NCI-H2227 (cell line): ENCODE measurements at regions not wholly inside any gene's neighbourhood (a gene's known extent, or its start where the extent isn't known, plus 50 kb on each side); places are given as distances from the start of the nearest gene placed in this dataset.
"Not testable (repeated sequence)": the region's sequence is repeated elsewhere in the genome, so short reads cannot be mapped to it uniquely, and the experiment has no call there.

Experiments
- DNase-seq: peaks from one replicate; lab custom pipeline; 2025; ENCODE audit not compliant: unreplicated experiment; lab: John Stamatoyannopoulos, UW

GRCh38 chrX:110965409-110966090, 130.4 kb upstream of the PAK3 start:
- no peak for DNase-seq

GRCh38 chrX:110964786-110965185, 131.2 kb upstream of the PAK3 start:
- no peak for DNase-seq

DNA sequence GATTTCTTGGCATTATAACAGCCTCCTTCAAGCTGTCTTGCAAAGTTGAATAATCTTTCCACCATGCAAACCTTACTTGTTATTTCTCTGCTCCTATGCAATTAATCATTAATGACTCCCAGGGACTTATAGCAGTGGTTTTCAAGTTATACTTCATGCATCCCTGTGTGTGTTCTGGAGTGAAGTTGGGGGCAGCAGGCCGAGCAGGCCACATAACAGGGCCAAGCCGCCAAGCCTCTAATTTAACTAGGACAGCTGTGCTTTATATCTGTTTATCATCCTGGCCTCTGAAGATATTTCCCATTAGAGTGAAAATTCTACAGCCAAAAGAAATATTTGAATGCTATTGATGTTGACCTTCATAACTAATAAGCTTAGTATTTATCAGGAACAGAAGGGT, 133.5 kb upstream of the PAK3 start:
- no peak for DNase-seq

DNA sequence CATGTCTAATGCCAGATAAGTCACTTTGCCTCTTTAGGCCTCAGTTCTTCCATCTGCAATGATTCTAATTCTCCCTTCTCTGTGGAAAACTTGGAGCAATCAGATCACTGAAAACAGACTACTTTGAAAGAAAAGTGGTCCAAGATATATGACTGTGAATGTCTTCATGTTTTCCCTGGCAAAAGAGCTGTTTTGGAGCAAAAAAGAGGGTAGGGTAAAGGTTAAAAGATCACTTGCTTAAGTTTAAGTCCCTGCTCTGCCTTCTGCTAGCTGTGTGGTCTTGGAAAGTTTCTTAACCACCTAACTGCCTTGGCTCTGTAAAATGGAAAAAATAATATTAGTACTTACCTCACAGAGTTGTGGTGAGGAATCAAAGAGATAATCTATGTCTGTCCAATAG, 140.3 kb upstream of the PAK3 start:
- no peak for DNase-seq

- DNase-seq: no peak
Measured at GRCh38 chrX:110954428-110955100, 141.4 kb upstream of the PAK3 start.

GRCh38 chrX:110951472-110952269, 144.3 kb upstream of the PAK3 start:
- no peak for DNase-seq

DNA sequence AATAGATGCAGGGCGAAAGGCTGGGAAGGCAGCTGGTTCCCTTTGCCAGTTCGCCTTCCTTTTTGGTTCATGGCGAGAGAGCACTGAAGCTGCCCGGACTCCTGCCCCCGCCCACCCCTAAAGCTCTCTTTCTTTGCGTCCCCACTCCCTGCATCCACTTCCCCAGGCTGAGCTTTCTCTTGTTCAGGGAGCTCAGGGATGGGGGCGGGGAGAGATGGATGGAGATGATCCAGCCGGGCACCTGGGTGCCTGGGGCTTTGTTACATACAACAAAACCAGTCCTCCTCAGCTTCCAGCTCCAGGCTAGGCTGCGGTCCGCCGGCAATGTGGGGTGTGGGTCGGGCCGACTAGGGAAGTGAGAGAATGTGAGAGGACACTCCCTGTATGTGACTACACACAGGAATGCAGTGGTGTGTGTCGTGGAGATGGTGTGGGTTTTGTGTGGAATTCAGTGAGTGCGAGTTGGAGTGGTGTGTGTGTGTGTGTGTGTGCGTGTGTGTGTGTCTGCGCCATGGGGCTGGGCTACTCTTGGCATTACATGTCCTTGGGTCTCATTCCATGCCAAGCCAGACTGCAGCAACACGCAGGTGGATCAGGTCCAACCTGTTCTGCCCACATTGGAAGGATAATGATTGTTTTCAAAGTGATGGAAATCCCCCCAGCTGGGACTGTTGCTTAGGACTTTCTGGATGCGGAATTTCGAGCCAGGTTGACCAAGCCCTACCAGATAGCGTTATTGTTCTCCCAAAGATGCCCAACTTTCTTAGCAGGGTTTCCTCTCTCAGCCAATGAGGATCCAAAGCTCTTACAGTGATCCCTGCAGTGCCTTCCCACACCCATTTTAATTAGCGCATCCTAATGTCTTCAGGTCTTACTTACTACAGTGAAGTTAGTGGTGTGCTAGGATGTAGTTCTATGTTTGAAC, 149.4 kb upstream of the CHRDL1 start:
- peak; percentile 45 for DNase-seq

- peak; percentile 70 for DNase-seq
Measured at GRCh38 chrX:110944311-110944750, 148.7 kb upstream of the CHRDL1 start.

- DNase-seq: no peak
Measured at GRCh38 chrX:110941906-110942305, 146.3 kb upstream of the CHRDL1 start.

- DNase-seq: no peak
Measured at GRCh38 chrX:110938977-110939732, 143.5 kb upstream of the CHRDL1 start.

DNA sequence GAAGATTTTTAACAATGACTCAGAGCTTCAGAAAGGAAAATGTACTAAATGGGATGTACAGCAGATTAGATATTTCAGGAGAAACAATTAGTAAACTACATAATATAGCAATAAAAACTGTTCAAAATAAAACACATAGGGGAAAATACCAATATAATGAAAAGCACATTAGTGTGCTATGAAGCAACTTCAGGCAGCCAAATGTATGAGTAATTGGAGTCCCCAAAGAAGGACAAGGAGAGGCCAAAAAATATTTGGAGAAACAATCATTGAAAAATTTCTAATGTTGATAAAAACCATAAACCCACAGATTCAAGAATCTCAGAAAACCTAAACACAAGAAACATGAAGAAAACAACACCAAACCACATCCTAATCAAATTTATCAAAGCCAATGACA, 129.3 kb upstream of the CHRDL1 start:
- no peak for DNase-seq

DNA sequence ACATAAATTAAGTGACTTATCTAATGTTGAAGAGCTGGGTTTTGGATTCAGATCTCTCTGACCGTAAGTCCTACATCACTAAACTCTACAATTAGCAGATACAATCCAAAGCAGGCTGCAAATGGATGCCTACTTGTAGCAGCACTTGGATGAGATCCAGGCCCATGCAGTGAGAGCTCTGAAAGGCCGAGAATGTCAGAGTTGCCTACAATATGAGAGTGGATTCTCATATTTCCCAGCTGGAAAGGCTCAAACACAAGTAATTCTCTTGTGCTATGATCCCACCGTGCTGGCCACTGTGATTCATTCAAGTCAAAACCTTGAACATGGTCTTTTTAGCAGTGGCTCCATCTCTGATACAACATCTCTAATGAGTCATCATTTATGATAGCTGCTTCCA, 125.4 kb upstream of the CHRDL1 start:
- no peak for DNase-seq

DNA sequence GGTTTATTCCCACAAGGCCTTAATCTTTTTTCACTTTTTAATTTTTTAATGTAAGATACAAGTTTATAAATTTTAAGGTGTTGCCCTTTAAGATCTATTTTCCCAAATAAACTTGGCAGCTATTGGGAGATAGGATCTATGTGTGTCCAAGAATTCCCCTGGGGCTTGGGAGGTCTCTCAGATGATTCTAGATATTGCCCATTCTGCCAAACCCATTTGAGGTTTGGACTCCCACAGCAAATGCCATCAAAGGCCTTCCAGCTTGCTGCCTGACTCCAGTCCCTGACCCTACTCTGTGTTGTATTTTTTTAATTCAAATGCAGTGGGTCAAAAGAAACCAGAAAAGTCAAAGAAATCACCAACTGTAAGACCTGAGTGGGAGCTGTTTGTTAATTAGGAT, 120.0 kb upstream of the CHRDL1 start:
- no peak for DNase-seq

GRCh38 chrX:110915111-110915510, 119.5 kb upstream of the CHRDL1 start:
- DNase-seq: no peak

DNA sequence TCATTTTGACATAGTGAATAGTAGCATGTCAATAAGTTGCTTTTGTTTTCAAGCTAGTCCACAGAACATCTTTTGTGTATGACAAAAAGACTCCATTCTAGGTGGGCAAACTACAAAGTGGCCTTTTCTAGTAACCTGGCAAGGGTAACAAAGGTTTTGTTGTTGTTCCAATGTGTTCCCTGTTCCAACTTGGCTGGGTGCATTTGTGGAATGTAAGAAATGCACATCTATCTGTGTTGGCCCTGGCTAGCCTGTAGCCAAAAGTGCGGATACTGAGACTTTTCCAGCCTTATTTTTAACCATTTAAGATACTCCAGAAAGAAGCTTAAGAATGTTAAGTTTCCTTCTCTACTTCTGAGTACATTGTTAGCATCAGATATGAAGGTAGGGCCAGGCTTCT, 118.7 kb upstream of the CHRDL1 start:
- DNase-seq: no peak

DNA sequence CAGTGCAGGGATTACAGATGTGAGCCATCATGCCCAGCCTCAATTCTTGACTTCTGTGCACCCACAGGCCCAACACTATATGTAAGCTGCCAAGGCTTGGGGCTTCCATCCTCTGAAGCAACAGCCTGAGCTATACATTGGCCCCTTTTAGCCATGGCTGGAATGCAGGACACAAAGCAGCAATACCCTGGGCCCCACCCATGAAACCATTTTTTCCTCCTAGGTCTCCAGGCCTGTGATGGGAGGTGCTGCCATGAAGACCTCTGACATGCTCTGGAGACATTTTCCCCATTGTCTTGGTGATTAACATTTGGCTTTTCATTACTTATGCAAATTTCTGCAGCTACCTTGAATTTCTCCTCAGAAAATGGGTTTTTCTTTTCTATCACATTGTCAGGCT, 109.1 kb upstream of the CHRDL1 start:
- not testable (repeated sequence) for DNase-seq

DNA sequence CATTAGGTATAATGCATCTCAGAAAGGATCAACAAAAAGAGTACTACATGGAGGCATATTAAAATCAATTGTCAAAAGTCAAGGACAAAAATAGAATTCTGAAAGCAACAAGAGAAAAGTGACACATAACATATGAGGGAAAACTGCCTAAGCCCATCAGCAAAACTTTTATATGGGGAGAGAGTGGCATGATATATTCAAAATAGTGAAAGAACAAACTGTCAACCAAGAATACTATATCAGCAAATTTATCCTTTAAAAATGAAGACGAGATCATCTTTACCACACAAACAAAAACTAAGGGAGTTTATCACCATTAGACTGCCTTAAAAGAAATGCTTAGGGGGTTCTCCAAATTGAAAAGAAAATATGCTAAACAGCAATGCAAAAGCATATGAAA, 86.4 kb upstream of the CHRDL1 start:
- no peak for DNase-seq

DNA sequence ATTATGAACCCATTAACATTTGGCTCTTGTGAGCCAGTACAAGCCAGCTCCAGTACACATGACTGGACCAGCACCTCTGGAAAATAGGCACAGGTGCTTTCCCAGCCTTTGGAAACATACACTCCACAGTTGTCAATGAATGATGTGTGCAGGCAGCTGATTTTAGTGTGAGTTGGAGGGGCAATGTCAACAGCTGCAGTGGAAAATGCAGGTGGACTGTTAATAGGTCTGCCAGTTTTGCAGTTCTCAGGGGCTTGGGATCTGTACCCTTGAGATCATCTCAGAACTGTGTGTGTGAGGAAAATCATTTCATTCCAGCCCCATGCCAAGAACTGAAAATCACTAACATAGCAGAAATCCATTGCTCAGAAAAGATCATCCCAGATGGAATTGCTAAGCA, 81.7 kb upstream of the CHRDL1 start:
- no peak for DNase-seq

- DNase-seq: no peak
Measured at GRCh38 chrX:110871839-110872238, 76.2 kb upstream of the CHRDL1 start.

GRCh38 chrX:110866421-110866820, 70.8 kb upstream of the CHRDL1 start:
- DNase-seq: no peak
